Fibroblast of skin of scalp (primary cell): ENCODE measurements at regions not wholly inside any gene's neighbourhood (a gene's known extent, or its start where the extent isn't known, plus 50 kb on each side); places are given as distances from the start of the nearest gene placed in this dataset.
"Not testable (repeated sequence)": the region's sequence is repeated elsewhere in the genome, so short reads cannot be mapped to it uniquely, and the experiment has no call there.

Experiments used
- DNase-seq: peaks from one replicate; pipeline ENCODE4 v3.0.0-alpha.2; 2013

DNA sequence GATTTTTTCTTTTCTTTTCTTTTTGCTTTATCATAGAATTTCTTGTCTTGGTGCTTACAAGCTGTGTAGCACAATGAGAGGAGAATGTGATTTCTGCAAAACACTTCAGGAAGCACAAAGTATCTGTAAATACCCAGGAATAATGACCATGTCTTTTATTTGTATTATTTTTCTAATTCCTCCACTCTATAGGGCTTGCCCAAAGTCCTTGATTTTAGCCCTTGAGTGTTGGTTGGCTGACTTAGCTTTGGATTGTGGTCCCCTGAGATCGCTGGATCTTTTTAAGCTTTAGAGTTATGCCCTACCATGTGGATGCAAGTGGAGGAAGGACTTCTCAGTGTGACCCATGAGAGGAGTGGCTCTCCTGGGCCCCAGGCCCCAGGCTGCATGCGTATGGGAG, 52.2 kb downstream of the HOXC4 start:
- DNase-seq: not testable (repeated sequence)

DNA sequence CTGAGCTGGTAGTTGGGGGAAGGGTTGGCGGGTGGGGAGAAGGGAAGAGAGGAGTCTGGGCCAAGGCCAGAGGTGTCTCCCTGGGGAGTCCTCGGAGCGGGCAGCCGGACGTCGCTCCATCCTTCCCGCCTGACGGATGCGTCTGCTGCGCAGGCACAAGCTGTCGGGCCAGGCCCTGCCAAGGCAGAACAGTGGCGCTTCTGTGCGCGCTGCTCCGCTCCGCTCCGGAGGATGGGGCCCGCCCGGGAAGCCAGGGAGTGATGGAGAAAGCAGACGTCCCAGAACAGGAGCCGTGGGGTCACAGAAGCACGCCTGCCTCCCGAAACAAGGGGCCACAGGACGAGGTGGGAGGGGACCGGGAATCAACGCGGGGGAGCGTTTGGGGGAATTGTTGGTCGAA, 52.6 kb downstream of the HOXC4 start:
- not testable (repeated sequence) for DNase-seq

- DNase-seq: not testable (repeated sequence)
Observed at GRCh38 chr12:54106803-54107579, 53.4 kb downstream of the HOXC4 start.

- not testable (repeated sequence) for DNase-seq
Observed at GRCh38 chr12:54112336-54112735, 58.7 kb downstream of the HOXC4 start.

GRCh38 chr12:54116055-54116454, 62.4 kb downstream of the HOXC4 start:
- DNase-seq: not testable (repeated sequence)

DNA sequence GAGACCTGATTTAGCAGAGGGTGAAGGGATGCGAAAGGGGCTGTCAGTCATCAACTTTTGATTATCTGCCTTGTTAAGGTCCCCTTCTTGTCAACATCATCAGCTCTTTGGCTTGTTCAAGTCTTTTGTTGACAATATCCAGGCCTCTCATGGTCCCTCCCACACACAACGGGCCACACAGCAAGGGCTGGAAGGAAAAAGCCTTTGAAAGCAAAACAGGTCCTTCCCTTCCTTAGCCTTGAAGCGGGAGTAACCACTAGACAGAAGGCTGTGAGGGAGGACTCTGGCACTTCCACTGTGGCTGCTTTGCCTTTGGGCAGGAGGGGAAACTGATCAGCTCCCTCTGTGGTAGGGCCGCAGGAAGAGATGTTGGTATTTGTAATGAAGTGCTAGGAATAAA, 63.8 kb downstream of the HOXC4 start:
- DNase-seq: not testable (repeated sequence)

DNA sequence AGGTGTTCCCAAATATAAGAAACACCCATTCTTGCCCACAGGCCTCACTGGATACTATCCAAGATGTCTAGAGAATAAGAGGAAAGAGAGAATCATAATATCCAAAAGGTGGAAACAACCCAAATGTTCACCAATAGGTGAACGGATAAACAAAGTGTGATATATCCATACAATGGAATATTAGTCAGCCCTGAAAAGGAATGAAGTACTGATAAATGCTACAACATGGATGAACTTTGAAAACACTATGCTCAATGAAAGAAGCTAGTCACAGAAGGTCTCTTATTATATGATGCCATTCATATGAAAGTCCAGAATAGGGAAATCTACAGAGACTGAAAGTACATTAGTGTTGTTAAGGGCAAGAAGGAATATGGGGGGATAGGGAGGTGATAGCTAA, 65.4 kb downstream of the HOXC4 start:
- not testable (repeated sequence) for DNase-seq

DNA sequence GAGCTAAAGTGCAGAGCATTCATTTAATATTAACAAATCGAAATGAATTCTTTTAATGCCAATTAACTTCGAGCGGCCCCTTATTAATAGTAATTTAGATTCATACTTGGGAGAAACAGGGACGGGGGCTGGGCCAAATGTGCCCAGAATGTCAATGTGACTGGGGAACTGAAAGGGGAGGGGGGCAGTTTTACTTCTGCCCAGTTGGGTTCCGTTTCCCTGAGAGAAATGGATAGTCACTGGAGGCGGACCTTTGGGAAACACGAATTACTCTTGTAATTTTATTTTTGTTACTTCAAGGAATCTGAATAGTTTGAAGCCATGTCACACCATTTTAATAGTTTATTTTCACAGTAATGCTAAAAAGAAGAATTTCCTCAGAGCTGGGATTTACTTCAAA, 64.8 kb downstream of the SMUG1 start:
- not testable (repeated sequence) for DNase-seq

DNA sequence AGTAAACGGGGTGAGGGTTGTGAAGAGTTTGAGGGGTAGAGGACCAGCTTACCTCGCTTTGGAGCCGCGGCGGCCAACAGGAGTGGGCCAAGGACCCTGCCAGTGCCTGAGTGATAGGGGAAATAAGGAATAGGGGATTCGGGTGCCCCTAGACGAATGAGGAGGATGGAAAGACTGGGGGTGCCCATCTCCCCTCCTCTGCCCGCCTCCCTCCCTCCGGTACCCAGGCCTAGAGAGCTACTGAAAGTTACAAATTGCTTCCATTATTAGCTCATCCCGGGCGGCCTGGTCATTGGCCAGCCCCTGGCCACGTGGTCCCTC, 63.1 kb downstream of the SMUG1 start:
- not testable (repeated sequence) for DNase-seq

- no peak for DNase-seq
Observed at GRCh38 chr12:54126029-54126695, 62.6 kb downstream of the SMUG1 start.

- peak; percentile 45 for DNase-seq
Observed at GRCh38 chr12:54126696-54127537, 61.9 kb downstream of the SMUG1 start.

DNA sequence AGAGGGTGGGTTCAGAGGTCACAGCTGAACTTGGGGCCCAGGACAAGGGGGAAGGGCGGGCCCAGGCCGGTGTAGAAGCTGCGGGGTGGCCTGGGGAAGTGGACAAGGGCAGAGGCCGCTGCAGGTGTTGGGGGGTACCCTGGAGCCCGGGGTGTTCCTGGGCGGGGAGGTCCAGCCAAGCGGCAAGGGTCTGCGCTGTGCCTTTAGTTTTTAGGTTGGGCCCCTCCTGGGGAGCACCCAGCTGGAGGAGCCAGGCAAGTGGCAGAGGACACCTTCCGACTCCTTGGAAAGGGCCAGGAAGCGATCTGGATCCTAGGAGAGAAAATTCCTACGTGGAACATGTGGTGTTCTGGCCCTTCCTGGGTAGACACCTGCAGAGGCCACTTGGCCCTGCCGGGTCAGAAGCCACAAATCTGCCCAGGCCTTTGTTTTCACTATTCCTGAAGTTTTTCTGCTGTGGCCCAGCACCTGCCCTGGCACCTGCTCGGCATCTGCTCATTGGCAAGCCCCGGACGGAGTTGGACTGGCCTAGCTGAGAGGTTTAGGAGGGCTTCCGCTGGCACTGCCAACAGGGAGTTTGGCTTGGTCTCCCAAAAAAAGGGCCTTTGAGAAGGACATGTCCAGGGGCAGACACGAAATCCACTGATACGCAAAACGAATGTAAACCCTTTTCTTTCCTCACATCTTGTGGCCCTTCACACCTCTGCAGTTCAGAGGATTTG, 61.1 kb downstream of the SMUG1 start:
- no peak for DNase-seq

DNA sequence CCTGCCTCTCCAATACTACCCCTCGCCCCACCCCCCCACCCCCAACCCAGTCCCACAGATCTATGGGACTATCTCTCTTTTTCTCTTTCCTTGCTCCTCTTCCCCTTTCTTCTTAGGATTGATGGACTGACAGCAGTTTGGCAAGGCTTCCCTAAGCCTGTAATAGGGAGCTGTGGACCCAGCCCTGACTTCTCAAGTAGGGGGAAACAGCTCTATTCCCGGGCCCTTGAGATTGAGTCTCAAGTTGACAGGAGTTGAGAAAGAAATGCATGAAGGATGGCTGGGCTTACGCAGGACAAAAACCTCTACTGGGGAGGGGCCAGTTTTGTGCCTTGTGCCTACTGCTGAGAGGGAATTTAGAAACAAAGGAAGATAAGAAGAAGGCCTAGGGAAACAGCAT, 60.4 kb downstream of the SMUG1 start:
- no peak for DNase-seq

DNA sequence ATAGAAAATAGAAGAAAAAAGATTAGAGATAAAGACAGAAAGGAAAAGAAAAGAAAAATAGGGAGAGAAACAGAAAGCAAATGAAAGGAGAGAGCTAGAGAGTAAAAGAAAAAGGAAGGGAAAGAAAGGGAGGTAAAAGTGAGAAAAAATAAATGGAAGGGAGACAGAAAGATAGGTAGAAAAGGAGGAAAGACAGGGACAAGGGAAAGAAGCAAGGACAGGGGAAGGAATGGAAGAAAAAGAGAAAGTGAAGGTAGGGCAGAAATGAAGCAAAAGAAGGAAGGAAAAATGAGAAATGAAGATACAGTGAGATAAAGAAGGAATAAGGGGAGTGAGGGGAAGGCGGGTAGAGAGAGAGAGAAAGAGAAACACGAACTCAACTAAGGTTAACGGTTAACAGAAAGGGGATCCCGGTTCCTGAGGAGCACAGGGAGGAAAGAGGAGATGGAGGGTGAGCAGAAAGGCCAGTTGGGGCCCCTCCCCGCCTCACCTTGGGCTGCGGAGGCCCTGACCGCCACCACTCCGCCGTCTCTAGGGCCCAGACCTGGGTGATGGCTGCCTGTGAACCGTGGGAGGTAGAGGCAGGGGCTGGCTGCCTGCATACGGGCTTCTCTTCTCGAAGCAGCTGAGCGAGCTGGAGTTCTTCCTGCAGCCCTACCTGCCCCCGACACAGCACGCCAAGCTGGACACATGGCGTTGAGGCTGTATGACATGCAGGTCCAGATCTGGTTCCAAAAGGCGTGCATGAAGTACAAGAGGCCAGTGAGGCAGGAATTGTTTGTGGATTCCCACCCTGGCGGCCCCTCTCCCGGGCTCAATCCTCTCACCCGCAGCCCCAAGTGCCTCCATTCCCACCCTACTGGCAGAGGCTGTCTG, 59.5 kb downstream of the SMUG1 start:
- DNase-seq: no peak
